Activated T-cell treated with anti-CD3 and anti-CD28 coated beads for 24 hours (primary cell): ENCODE measurements at regions not wholly inside any gene's neighbourhood (a gene's known extent, or its start where the extent isn't known, plus 50 kb on each side); places are given as distances from the start of the nearest gene placed in this dataset.
"Not testable (repeated sequence)": the region's sequence is repeated elsewhere in the genome, so short reads cannot be mapped to it uniquely, and the experiment has no call there.

Source experiments
- DNase-seq: peaks from one replicate; pipeline ENCODE4 v3.0.0-alpha.2; 2020; ENCODE audit warnings: low read depth

DNA sequence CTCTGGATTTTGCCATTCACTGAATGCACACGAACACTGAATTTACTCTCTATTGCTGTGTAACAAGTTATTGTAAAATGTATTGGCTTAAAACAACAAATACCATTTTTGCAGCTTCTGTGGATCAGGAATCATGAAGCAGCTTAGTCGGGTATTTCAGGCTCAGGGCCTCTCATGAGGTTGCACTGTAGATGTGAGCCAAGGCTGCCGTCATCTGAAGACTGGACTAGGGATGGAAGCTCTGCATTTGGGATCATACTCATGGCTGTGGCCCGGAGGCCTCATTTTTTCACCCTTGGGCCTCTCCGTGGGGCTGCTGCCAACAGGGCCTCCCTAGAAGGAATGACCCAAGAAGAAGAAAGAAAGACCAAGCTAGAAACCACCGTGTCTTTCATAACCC lies 492.4 kb upstream of the CDH4 start:
- DNase-seq = no peak

DNA sequence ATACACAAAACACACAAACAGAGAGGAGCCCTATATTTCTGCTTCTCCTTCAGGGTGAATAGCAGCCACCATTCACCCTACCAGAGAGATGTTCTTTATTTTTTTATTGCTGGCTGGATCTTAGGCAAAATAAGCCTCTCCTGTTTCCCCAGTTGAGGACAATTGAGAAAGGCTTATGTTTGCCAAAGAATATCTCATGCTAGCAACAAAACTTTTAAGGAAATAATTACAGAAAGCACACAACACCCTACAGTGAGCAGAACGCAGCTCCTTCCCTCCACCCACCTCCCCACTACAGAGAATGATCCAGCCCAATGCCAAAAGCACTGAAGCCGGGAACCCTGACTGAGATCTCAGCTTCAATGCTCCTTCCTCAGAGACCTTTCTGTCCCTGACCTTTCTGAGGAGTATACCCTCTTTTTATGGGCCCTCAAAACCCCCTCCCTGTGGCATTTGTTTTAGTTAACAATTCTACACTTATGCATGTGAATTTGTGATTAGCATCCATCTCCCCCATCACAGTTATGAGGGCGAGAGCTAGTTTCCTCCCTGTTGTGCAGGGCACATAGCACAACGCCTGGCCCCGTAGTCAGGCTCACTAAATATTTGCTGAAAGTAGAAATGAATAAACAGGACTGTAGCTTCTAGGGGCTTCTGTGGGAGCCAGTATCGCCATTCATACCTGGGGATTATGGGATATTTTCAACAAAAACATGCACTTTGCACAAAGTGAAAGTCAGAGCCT lies 491.6 kb upstream of the CDH4 start:
- no peak for DNase-seq

DNA sequence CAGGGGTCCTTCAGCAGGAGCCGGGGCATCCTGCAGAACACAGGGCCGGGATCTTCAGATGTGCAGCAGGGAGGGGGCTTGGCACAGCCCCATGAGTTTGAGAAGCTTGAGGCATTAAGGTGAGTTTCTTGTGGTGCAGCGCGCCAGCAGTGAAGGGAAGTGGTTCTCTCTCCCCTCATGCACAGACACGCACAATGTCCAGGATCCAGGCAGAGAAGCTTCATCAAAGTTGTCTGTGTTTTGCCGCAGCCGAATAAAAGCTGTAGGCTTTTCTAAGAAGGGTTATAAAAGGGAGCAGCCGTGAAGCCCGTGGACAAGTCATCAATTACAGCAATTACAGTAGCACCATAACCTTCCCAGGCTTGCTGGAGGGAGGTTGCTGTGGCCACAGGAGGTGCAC lies 491.0 kb upstream of the CDH4 start:
- no peak for DNase-seq

GRCh38 chr20:60762386-60762785 lies 489.7 kb upstream of the CDH4 start:
- no peak for DNase-seq

GRCh38 chr20:60764328-60764727 lies 487.7 kb upstream of the CDH4 start:
- no peak for DNase-seq

- DNase-seq = no peak
Measured at GRCh38 chr20:60764771-60765170, 487.3 kb upstream of the CDH4 start.

DNA sequence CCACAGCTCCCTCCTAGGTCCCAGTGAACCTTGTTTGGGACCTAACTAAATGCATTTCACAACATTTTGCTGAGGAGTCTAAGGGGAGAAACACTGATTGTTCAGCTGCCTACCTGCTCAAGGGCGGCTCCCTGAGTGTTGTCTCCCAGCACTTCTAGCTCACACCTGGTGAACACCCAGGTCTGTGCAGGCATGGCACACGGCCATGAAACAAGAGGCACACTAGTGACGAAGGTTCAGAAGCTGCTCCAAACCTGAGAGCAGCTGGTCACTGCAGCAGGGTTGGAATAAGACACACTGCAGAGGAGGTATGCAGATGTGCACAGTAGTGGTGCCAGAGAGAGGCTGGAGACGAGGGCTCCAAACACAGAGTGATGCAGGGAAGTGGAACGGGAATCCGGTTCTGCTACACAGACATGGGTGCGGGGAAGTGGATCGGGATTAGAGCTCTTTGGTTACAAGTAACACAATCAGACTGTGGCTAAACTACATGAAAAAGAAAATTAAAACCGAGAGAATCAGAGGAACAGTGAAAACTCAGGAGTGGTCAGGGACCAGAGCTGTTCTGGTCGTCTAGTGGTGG lies 486.1 kb upstream of the CDH4 start:
- no peak for DNase-seq

DNA sequence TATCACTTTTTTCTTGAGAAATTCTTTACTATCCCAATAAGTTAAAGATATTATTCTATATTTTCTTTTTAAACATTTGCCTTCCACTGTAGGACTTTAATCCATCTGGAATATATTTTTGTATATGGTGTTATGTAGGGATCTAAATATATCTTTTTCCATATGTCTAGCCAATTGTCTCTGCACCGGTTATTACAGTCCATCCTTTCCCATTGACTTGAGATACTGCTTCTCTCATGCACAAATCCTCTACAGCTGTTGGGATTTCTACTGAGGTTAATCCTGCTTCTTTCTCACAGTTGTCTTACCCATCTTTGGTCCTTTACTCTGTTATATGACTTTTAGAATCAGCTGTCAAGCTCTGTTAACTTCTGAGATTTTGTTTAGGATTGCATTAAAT lies 483.8 kb upstream of the CDH4 start:
- DNase-seq = no peak

DNA sequence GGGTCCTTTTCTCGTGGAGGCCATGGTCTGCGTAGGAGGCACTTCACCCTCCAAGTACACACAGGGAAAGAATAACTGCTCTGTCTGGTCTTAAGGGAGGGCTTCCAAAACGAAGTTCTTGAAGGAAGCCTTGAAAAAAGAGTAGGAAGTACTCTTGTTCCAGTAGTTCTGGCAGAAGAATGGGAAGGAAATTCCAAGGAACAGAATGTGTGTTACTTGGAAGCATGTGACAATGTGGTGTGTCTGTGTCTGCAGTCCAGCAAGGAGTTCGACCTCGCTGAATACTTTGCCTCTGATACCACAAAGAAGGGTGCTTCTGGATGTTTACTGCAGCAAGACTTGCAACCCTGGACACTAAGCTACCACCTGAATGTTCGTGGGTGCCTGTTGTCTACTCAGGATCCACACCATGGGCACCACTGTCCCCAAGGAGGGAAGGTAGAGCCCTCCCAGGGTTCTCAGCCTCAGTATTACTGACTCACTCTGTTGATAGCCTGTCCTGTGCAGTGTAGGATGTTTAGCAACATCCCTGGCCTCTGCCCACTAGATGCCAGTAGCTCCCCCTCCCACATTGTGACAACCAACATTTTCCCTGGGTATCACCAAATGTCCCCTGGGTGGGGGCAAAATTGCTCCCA lies 471.6 kb upstream of the CDH4 start:
- no peak for DNase-seq

DNA sequence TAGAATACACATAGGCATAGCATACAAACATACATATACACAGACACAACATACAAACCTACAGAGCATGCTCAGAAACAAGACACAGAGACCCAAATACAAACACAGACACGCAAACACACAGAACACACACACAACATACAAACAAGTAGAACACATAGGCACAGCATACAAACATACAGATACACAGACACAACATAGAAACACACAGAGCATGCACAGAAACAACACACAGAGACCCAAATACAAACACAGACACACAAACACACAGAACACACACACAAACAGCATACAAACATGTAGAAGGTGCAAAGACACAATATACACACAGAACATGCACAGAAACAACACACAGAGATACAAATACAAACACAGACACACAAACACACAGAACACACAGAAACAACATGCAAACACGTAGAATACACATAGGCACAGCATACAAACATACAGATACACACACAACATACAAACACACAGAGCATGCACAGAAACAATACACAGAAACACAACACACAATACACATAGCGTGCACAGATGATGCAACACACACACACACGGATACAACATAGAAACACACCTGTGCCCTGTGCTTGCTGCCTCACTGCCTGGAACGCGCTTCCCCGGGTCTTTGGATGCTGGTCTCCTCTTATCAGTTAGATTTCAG lies 469.0 kb upstream of the CDH4 start:
- no peak for DNase-seq

GRCh38 chr20:60785301-60785700 lies 466.8 kb upstream of the CDH4 start:
- DNase-seq = no peak

- no peak for DNase-seq
Measured at GRCh38 chr20:60785785-60786184, 466.3 kb upstream of the CDH4 start.

GRCh38 chr20:60786686-60787217 lies 465.3 kb upstream of the CDH4 start:
- DNase-seq = no peak

DNA sequence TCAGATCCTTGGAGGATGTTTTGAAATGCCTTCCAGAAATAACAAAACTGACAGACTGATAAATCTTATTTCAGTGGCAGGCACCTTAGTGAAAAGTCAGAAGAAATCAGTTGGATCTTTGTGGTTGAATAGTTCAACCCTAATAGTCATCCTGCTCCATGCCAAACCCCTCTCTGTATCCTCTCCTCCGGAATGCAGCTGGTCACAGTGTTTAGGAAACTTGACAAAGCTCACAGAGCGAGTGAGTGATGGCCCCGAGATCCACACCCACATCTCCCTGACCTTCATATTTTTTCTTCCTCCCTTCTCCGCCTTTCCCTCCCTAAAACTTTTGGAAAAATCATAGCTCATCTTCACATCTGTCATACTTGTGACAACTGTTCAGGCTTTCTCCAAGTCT lies 464.8 kb upstream of the CDH4 start:
- no peak for DNase-seq

- no peak for DNase-seq
Measured at GRCh38 chr20:60788070-60788469, 464.0 kb upstream of the CDH4 start.

DNA sequence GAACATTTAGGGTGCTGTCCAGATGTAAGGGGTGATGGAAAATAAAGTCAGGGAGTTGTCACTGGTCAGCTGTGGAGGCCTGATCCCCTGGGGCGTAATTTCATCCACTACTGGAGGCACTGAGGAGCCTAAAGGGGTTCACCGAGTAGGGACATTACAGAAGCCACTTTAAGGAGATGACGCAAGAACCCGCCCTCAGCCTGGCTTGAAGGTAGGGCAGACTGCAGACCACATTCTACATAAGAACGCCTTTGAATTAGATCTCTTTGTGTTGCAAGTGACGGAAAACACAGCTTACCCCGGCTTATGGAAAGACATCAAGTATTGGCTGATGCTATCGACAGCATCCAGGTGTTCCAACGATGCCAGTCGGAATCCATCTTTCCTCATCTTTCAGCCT lies 462.7 kb upstream of the CDH4 start:
- no peak for DNase-seq

DNA sequence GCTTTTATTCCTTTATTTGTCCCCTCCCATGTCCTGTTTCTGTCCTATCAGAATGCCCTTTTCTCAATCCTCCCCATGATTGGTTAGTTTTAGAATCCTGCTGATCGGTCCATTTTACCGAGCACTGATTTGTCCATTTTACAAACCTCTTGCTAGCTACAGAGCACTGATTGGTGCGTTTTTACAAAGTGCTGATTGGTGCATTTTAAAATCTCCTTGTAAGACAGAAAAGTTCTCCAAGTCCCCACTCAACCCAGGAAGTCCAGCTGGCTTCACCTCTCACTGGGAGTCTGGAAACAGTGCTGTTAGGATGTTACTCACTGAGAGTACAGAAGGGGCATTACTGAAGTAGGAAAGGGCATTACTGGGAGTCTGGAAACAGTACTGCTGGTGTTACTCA lies 461.7 kb upstream of the CDH4 start:
- DNase-seq = not testable (repeated sequence)

DNA sequence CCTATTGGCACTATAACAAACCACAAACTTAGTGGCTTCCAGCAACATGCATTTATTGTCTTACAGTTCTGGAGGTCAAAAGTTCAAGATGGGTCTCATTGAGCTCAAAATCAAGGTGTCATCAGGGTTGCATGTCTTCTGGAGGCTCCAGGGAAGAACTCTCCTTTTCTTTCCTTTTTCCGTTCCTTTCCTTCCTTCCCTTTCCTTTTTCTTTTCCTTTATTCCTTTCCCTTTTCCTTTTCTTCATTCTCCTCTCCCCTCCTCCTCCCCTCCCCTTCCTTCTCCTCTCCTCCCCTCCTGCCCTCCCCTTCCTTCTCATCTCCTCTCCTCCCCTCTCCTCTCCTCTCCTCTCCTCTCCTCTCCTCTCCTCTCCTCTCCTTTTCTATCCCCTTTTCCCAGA lies 460.2 kb upstream of the CDH4 start:
- no peak for DNase-seq

DNA sequence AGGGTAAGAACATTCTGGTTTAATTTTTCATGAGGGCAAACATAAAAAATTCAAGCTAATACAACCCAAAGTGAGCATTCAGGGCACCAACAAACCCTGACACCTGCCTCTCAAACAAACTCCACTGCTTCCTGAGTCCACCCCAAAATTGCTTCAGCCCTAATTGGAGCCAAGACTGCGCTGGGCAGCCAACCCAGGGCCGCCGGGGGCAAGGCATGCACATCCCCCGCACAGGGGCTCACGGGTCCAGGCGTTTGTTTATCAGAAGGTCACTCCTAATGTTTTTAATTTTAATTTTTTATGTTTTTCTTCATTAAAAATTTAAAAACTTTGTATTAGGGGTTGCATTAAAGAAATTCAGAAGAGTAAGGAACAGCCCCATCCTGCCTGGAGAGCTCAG lies 459.1 kb upstream of the CDH4 start:
- DNase-seq = no peak

DNA sequence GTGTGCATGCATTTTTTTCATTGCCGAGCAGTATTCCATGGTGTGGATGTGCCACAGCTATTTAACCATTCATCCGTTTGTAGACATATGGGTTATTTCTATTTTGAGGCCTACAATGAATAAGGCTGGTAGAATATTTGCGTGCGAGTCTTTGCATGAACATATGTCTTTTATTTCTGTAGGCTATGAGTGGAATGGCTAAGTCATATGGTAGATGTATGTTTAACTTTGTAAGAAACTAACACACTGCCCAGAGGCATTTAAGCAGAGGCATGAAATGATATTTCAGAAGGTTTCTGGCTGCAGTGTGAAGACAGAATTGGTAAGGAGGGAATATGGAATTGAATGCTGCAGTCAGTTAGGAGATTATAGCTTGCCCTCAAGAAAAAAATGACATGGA lies 457.4 kb upstream of the CDH4 start:
- DNase-seq = no peak

DNA sequence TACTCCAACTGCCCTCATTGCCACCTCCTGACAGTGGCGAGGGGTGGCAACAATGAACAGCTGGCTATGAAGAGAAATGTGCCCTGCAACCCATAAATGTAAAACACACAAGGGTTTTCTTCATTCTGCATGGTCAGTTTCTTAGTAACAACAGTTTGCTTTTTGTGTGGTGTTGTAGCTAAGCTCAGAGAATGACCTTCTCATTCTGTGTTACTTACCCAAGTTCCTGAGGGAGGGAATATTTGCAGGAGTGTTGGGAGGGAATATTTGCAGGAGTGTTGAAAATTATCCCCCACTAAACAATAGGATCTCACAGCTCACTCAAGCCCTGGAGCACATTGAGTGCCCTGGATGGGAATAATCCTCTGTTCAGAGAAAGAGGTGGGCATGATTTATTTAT lies 456.4 kb upstream of the CDH4 start:
- no peak for DNase-seq

DNA sequence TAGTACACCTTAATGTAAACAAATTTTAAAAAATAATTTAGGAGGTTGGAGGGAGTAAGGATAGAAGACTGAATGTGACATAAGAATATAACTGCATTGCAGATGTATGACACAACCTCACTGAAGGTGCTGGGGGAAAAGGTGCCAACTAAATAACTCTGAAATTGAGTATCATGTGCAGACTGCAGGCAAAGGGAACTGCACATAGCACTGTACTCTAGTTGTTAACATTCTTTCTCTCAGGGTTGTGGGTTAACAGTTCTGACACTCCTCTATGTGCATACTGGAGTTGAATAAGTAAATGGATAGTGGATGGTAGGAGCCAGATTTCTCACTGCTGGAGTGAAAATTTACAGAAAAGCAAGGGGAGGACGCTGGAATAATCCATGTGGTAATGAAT lies 451.9 kb upstream of the CDH4 start:
- DNase-seq = no peak

DNA sequence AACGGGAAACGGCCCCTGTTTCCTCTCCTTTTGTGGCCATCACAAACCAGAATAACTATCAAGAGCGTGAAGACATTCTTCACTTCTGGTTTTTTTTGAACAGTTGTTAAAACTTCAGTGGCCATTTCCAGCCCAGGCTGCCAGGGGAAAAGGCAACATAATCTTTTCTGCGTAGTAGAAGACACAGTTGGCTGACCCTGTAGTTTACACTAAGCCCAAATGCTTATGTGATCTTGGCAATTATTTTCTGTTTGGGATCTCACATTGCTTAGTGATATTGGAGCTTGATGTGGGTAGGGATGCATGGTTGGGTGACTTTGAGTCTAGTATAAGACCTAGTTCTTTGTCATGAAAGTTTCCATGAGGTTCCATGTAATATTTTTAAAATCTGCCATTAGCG lies 449.4 kb upstream of the CDH4 start:
- DNase-seq = no peak
